Stimulated activated CD4-positive, alpha-beta T cell treated with anti-CD3 and anti-CD28 coated beads, Interleukin-4, amount 100 ng/mL, for 48 hours (primary cell): ENCODE measurements at regions not wholly inside any gene's neighbourhood (a gene's known extent, or its start where the extent isn't known, plus 50 kb on each side); places are given as distances from the start of the nearest gene placed in this dataset.
"Not testable (repeated sequence)": the region's sequence is repeated elsewhere in the genome, so short reads cannot be mapped to it uniquely, and the experiment has no call there.

Experiments used
- DNase-seq, 2 donors: peaks; one replicate each; pipeline ENCODE4 v3.0.0-alpha.2; 2020; ENCODE audit warnings: low read depth in 2 of 2

DNA sequence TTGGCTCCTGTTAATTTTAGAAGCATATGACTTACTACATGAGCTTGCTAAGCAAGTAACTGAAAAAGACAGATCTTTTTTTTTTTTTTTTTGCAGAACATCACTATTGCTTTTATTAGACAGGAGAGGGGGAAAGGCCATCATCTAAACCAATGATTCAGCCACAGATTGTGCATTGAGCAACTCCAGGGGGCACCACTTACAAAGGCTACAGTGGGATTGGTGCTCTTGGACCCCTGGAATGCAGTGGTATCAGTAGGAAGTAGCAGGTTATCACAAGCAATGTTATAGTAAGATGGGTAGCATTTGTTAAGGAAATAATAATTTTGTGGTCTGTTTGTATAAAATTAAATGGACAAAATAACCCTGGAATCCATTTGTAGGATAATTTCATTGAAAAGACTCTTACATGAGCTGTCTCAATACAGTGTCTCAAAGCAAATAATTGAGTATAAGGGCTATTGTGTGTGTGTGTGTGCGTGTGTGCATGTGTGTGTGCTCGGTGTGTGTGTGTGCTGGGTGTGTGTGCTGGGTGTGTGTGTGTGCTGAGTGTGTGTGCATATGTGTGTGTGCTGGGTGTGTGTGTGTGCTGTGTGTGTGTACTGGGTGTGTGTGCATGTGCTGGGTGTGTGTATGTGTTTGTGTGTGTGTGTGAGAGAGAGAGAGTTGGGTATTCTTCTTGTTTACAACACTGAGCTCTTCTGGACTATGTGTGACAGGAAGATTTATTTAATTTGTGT lies 296.3 kb downstream of the PCDH7 start:
- DNase-seq, result no peak

DNA sequence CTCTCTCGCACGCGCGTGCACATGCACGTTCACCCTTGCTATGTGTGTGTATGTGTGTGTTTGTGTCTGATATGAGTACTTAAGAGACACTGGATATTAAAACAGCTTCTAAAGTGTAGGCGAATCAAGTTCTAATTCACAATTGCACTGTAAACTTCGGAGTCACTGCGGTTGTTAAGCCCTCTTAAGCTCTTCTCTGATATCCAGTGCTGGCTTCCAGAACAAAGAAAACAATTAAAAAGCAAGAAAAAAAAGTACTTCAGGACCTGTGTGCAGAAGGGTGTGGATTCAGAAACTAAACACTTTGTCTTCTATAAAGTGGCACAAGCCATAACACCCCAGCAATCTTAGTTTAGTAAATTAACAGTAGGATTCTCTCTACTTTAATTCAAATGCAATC lies 300.2 kb downstream of the PCDH7 start:
- no peak for DNase-seq

DNA sequence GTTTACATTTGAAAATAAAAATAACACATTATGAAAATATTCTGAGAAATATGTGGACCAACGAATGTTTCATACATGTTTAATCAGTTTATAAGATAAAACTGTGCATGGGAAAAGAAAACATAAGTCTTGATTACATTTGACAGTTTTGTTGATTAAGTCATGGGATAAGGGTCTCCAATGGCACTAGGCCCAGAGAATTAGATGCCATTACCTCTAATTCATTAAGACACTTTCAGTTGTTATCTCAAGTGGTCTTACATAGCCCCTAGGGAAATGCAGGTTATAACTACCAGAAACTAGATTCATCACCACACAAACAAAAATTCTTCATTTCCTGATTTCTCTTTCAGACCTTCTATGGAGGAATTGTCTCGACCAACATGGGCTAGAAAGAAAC lies 300.8 kb downstream of the PCDH7 start:
- no peak for DNase-seq

DNA sequence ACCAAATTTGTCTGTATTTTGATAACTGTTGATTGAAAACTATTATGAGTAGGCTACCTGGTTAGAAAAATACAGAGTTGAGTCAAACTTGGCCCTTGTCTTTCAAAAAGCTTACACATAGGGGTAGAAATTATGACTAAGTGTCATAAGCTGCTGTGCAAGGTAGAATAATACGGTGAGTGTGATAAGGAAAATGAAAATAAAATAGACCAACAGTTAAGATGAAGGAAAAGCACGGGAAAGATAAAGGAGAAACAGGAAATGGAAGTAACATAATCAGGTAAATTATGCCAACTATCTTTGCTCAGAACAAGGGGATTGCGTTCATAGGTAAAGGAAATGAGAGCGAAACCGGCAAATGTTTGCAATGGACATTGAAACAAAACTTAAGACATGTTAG lies 302.5 kb downstream of the PCDH7 start:
- DNase-seq, result no peak

DNA sequence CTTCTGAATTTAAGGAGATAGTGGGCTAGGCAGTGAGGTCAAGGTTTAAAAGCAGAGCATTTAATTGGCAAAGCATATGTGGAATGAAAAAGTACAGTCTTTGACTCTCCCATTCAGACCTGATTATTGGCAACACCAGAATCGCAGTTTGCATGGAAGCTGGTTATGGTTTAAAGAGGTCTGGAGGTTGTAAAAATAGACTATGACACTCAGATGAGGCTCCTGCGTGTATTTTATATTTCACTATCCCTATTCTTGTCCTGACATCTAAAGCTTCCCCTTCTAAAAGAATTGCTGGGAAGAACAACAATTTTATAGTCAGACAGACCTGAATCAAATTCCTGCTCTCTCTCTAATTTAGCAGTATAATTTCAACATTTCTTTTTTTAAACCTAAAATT lies 302.9 kb downstream of the PCDH7 start:
- DNase-seq, result no peak

DNA sequence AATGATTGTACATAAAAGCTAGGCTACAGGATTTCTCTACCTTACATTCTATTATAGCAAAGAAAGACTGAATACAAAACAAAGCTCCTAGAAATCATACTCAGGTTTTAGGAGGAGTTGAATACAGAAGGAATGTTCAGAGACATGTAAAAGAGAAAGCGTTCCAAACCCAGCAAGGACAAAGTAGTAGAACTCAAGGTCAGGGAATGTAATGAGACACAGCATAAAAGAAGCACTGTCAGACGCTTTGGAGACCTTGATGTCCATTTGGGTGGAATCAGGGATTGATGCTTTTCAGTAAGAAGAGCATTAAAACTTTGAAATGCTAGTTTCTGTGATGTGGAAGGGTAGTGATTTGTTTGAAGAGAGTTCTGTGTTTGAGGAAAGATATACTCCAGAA lies 303.6 kb downstream of the PCDH7 start:
- DNase-seq, result no peak

DNA sequence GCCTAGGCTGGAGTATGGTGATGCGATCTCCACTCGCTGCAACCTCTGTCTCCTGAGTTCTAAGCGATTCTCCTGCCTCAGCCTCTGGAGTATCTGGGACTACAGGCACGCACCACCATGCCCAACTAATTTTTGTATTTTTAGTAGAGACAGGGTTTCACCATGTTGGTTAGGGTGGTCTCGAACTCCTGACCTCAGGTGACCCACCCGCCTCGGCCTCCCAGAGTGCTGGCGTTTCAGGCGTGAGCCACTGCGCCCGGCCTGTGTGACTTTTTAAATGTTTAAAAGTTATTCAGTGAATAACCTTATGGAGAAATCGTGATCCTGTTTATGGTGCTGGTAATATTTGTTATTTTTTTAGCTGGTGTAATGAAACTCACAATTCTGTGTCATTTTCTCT lies 304.6 kb downstream of the PCDH7 start:
- not testable (repeated sequence) for DNase-seq

DNA sequence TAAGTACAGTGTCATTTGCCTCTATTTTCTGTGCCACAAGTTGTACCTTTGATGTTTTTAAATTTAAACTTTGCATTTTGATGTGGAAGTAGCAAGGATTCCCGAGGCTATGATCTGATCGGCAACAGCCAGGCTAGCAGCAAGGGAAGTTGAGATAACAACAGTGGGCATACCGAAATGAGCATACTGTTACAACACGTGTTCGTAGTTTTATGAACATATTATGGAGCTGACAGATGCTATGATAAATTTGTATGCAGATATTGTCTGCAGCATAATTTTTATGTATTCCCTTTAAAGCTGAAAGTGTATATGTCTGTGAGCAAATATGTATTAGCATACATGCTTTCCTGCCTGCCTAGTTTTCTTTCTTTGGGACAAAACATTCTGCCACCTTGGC lies 306.1 kb downstream of the PCDH7 start:
- DNase-seq, result no peak

DNA sequence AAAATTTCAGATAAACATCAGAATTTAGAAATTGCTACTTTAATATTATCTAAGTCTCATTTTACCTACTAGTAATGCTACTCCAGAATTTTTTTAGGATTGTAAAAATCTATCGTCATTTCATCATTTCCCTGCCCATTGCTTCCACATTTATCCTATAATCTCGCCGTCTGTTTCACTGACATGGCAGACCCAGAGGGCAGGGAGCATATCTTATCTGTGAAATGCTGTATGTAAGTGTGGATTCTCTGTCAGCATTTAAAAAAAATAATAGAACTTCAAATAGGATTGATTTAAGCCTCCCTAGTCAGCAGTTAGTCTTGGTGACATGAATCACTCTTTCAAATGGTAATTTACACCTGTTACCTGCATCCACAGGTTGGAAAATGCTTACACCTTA lies 314.4 kb downstream of the PCDH7 start:
- no peak for DNase-seq

DNA sequence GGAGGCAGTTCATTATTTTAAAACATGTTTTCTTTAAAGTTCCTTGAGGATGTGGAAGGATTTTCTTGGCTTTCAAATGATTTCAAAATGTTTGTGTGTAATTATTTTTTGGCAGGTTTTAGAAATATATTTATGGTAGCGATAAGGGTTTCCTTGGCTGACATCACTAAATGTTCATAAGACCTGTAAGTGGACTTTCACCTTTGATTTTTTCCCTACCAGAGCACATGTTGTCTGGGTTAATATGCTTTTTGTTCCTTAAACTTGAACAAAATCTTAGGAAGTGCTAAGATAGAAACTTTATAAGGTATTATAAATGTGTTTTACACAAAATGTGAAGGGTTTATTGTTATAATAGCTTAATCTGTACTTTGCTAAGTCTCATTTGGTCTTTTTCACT lies 315.6 kb downstream of the PCDH7 start:
- DNase-seq, result no peak

DNA sequence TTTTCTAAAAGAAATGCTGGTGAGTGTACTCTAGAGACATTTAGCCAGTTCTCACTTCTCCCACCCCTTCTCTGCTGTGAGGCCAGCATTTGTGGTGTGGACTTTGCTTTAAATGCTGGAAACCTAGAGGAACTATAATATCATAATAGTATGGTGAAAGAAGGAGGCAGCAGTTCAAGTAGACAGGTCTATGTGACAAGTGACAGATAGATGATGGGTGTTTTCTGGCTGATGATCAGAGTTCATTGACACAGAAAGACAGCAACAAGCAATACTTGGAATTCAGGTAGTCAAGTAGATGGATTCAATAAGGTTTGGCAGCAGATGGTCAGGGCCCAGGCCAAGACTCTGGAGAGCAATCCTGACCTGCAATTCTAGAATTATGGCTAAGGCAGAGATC lies 317.5 kb downstream of the PCDH7 start:
- no peak for DNase-seq

DNA sequence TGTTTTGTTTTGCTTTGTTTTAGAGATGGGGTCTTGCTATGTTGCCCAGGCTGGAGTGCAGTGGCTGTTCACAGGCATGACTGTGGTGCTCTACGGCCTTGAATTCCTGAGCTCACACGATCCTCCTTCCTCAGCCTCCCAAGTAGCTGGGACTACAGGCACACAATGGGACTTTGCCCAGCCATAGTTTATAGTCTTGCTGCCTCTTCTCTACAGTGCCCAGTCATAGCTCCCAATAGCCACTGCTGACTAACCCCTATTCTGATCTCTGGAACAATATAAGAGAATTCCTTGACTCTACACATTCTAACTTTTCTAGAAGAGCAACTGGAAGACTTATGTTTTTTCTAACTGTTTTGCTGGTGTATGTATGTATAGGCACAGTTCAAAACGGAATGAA lies 319.2 kb downstream of the PCDH7 start:
- DNase-seq, result no peak

DNA sequence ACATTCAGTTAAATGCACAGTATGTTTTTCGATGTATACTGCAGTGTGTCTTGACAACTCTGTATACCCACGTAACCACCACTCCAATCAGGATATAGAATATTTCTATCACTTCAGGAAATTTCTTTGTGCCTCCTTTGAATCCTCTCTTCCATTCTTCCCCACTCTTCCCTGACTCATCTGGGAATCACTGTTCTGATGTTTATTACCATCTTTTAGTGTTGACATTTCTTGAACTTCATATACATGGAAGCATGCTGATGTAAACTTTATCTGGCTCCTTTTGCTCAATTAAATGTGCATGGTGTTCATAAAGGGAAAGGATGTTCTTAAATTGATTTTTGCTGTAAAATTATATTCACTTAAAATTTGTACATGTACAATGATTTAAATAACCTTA lies 319.9 kb downstream of the PCDH7 start:
- no peak for DNase-seq

DNA sequence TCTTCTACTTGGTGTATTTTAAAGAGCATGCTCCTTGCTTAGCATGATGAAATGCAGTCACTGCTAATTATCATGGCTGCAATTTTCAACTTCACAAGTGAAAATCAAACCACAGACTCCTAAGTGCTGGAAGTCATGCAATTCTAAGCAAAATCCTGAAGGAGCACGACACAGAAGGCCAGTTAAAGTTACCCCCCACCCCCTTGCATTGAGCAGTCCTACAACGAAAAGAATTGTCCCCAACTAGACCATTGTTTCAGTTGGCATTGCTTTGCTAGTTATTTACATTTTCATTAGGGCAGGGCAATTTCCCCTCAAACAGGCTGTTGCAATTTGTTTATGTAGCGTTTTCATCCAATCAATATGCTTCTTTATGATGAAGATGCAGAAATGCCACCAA lies 321.2 kb downstream of the PCDH7 start:
- DNase-seq, result no peak

DNA sequence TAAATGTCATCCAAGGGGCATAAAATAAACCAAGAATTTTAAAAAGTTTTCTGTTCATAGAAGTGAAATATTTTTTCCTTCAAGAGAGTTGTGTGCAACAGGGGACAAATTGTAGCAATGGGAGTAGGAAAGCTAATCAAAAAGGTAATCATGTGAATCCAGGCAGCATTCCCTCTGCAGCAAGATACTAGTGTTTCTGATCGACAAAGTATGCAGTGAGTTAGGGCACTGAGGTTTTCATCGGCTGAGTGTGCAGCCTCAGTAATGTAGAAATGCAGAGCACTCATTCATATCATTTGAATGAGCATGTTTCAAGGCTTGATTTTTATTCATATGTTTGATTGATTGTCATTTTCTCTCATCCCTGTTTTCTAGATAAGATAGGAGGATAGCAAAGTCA lies 321.7 kb downstream of the PCDH7 start:
- no peak for DNase-seq

DNA sequence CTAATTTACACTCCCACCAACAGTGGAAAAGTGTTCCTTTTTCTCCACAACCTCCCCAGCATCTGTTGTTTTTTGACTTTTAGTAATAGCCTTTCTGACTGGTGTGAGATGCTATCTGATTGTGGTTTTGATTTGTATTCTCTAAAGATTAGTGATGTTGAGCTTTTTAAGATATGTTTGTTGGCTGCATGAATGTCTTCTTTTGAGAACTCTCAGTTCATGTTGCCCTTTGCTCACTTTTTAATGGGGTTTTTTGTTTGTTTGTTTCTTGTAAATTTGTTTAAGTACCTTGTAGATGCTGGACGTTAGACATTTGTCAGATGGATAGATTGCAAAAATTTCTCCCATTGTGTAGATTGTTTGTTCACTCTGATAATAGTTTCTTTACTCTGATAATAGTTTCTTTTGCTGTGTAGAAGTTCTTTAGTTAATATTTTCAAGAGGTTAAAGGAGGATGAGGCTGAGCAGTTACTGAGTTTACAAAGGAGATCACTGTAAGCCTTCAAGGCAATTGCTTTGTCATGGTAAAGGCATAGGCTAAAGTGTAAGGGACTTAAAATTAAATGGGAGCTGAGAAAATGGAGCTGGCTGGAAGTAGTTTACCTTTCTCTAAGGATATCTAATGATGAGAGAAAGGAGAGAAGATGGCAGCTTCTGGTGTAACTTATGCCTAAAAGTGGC lies 323.4 kb downstream of the PCDH7 start:
- no peak for DNase-seq

DNA sequence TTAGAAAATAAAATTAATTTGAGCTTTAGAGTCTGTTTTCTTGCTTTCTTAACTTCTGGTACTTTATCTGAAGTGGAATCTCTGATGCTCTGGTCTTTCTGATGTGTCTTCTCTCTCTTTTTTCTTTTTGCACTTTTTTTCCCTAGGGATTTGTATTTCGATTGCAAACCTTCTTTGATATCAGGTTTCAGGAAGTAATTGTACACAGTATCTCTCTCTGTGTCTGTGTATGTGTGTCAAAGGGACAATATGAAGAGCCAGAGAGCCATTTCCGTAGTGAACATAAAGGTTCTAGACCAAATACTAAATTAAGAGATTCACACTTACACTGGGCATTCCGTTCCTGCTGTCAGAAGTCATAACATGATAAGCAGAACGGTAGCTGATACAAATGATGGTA lies 325.0 kb downstream of the PCDH7 start:
- no peak for DNase-seq

DNA sequence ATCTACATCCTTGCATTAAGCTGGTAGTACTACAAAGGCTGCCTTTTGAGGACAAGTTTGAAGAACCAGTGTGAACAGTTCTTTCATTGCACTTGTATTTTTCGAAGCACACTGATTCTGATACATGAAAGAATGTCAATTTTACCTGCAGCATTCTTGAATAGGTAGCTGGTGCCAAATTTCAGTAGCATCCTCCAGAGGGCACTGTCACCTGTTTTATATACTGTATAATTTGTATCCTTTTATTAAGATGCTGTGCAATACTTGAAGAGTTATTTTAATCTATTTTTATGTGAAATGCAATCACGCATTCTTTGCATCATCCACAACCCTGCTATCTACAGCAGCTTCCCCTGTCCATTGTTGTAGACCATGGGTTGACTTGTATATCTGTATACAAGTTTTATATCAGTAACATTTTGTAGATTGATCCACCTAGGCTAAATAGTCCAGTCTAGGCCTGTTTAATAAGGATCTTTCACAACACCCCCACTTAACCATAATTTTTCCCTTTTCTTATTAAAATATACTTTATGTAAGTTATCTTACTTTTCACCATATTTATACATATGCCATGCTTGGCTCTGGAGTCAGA lies 325.7 kb downstream of the PCDH7 start:
- no peak for DNase-seq

DNA sequence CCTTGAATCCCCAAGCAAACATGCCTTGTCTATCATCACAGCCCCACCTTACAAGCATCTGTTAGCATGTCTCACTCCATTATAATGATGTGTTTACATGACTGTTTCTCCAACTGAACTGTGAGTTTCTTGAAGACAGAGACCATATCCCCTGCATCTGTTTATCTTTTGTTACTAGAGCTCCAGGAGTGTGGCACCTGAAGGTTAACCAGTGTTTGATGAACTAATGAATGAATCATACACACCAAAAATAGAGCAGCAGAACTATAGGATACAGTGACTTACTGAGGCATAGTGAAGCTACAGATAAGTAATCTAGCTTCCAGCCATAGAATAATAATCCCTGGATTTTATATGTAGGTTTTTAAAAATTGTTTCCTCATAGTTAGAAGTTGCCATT lies 331.0 kb downstream of the PCDH7 start:
- DNase-seq, result no peak

DNA sequence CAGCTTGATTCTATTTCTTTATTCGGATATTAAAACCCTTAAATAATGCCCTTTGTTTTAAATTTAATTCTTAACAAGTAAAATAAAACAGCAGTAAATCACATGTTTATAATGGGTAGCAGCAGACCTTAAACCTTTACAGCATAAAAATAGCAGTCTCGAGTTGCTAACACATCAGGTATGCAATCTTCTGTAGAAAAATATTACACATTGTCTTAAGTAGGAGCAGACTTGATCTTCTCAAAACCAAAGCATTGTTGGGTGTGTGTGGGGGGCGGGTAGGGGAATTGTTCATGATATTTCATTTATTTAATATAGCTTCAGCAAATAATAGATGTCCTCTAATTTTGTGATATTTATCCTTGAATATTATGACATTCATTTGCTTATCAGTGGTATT lies 331.4 kb downstream of the PCDH7 start:
- DNase-seq, result no peak

DNA sequence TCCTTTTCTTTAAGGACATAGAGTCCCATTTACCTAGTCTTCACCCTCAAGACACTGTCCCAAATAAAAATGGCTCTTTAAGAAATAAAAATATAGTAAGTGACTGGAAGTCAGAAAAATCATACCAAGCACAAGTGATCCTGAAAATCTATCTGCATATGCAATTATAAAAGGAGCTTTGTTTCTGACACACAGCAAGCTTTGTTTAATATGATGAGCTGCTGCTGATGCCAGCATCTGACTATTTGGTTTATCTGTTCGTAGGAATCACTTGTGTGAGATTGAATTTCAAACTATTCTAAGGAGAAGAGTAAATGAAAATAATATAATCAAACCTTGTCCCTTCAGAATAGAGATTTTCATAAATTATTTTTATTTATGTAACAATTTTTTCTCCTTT lies 332.4 kb downstream of the PCDH7 start:
- no peak for DNase-seq

DNA sequence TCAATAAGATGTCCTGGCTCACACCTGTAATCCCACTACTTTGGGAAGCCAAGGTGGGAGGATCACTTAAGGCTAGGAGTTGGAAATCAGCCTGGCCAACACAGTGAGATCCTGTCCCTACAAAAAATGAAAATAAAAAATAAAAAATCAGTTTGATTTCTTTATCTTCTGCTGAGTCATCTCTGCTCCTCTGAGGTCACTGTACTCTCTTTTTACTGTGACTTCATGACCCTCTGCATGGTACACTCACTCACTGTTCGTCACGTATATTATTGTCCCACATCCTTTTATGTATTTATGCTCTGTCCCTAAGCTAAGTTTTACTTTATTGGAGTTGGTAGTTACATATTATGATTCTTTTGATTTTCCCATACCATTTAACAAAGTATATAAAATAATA lies 333.3 kb downstream of the PCDH7 start:
- no peak for DNase-seq

DNA sequence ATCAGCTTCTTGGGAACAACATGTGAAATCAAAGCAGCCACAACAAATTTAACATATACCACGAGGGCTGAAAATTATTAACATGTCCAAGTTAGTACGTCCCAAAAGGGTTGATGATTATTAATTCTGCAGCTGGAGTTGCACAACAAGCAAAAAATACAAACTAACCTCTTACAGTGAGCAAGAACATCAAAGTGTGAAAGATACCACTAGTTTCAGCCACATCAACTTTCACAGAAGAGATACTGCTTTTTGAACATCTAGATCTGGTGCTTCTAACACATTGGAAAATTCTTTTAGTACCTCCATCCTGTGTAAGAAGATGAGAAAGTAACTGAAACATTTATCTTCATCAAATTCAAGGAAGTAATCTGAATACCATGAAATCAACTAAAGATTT lies 334.1 kb downstream of the PCDH7 start:
- no peak for DNase-seq
